AG09319 (cell line): ENCODE measurements at regions not wholly inside any gene's neighbourhood (a gene's known extent, or its start where the extent isn't known, plus 50 kb on each side); places are given as distances from the start of the nearest gene placed in this dataset.

ENCODE experiments used
- DNase-seq: peaks from one replicate; pipeline ENCODE4 v3.0.0-alpha.2; 2010; ENCODE audit warnings: low read depth; ENCODE audit errors: extremely low read depth
- TF ChIP-seq, protein P1 (sequence below): IDR thresholded peaks from 2 replicates; pipeline ENCODE4 v1.5.1; 2011; ENCODE audit warnings: low read depth, mild to moderate bottlenecking, inconsistent platforms, low read length, moderate library complexity

DNA sequence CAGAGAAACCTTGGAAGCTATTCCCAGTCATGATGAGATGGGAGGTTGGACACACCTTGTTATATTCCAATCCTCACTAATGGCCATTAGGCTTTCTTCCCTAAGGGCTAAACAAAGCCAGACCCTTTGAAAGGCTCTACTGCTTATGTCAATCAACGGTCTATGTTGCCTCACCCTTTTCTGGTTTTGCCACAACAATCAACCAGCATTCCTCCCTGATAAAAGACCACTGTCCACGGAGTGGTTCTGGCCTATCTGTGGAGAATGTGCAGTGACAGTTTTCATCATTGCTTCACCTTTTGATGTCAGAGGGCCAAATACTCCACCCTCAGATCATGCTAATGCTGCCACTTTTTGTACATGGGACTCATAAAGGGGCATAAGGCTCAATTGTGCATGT is 913.4 kb downstream of the RPA4 start:
- DNase-seq: no peak
- TF ChIP-seq, protein P1, sequence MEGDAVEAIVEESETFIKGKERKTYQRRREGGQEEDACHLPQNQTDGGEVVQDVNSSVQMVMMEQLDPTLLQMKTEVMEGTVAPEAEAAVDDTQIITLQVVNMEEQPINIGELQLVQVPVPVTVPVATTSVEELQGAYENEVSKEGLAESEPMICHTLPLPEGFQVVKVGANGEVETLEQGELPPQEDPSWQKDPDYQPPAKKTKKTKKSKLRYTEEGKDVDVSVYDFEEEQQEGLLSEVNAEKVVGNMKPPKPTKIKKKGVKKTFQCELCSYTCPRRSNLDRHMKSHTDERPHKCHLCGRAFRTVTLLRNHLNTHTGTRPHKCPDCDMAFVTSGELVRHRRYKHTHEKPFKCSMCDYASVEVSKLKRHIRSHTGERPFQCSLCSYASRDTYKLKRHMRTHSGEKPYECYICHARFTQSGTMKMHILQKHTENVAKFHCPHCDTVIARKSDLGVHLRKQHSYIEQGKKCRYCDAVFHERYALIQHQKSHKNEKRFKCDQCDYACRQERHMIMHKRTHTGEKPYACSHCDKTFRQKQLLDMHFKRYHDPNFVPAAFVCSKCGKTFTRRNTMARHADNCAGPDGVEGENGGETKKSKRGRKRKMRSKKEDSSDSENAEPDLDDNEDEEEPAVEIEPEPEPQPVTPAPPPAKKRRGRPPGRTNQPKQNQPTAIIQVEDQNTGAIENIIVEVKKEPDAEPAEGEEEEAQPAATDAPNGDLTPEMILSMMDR: no peak

GRCh38 chrX:97806238-97806637 is 922.5 kb downstream of the RPA4 start:
- no peak for DNase-seq
- TF ChIP-seq, protein P1: no peak

- no peak for DNase-seq
Observed at GRCh38 chrX:97806946-97807345, 923.2 kb downstream of the RPA4 start.

GRCh38 chrX:97820170-97820569 is 936.5 kb downstream of the RPA4 start:
- TF ChIP-seq, protein P1: no peak
- no peak for DNase-seq

More at GRCh38 chrX:97806946-97807345, 923.2 kb downstream of the RPA4 start:
- TF ChIP-seq, protein P1: no peak

DNA sequence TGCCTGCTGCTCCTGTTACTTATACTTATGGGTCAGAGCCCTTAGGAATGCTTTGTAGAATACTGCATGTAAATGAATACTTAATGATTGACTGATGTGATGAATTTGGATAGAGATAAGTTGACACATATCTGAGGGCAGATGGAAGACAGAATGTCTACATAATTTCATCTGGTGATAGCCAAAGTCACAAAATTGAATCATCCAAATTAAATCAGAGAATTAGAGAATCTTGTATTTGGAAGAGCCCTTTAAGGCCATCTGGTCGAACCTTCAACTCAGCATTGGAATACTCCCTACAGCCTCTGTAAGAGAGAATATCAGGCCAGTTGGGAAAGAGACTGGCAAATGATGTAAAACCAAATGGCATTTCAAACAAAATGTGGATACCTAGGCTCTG is 944.8 kb downstream of the RPA4 start:
- TF ChIP-seq, protein P1: no peak
- DNase-seq: no peak

- TF ChIP-seq, protein P1: no peak
- no peak for DNase-seq
Observed at GRCh38 chrX:97835969-97836368, 952.3 kb downstream of the RPA4 start.

DNA sequence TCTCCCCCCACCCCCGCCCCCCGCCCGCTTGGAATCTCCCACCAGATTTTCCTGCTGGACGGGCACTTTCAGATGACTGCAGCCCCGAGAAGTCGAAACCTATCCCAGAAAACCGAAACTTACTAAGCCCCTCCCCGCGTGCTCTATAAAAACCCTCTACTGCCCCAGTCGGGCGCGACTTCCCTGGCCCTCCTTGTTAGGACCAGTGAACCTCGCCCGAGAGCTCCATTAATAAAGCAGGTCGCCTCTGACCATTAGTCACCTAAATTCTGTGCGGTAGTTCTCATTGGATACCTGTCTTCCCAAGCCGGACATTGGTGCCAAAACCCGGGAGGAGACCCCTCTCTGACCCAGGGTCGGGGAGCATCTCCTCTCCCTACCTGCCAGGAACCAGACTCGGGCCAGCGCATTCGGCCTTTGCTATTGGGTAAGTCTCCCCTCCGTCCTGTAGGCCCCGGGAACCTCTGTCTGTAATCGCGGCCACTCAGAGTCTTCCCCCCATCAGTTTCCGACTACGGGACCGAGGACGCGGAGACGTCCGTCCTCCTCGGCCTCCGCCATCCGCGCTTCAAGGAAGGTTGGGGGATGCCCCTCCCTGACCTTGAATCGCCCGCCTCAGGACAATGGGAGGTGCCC is 958.0 kb downstream of the RPA4 start:
- TF ChIP-seq, protein P1: no peak
- DNase-seq: no peak
